ENCODE measurements at regions not wholly inside any gene's neighbourhood (a gene's known extent, or its start where the extent isn't known, plus 50 kb on each side); places are given as distances from the start of the nearest gene placed in this dataset.
"Not testable (repeated sequence)": the region's sequence is repeated elsewhere in the genome, so short reads cannot be mapped to it uniquely, and the experiment has no call there.

DNA sequence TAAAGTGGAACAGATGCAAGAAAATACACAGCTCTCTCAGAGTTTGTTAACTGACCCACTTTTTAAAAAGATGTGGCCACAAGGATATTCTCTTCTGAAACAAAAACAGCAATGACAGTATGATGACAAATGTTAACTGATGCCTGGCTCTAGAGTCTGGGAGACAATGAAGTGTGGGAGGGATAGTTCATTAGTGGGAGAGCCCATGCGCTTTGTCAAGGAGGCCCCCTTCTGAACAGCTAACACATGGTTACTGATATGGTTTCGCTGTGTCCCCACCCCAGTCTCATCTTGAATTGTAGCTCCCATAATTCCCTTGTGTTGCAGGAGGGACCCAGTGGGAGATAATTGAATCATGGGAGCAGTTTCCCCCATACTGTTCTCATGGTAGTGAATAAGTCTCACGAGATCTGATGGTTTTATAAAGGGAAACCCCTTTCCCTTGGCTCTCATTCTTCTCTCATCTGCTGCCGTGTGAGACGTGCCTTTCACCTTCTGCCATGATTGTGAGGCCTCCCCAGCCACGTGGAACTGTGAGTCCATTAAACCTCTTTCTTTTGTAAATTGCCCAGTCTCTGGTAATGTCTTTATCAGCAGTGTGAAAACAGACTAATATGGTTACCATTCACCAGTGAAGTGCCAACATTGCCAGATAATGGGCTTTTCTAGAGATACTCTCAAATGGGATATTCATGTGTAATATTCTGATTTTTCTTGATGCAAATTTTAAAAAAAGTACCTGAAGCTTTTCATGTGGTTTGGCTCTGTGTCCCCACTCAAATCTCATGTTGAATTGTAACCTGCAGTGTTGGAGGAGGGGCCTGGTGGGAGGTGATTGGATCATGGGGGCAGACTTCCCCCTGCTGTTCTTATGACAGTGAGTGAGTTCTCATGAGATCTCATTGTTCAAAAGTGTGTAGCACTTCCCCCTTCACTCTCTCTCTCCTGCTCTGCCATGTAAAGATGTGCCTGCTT, 435.8 kb downstream of the SHISA9 start:
- not testable (repeated sequence) for DNase-seq

DNA sequence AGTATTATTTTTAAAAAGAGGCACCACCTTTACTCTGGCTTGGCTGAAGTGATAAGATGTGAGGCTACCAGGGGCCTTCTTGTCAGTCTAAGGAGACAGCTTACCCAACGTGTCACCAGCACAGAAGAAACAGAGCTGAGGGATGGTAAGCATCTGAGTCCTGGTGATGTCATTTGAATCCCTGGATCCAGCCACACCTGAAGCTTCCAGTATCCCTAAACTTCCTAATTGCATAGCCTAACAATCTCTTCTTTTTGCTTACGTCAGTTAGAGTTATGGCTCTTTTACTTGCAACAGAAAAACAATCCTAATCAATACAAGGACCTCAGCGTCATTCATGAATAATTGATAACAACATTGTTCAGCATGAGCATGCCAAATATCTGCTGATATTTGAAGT, 436.6 kb downstream of the SHISA9 start:
- DNase-seq: no peak

DNA sequence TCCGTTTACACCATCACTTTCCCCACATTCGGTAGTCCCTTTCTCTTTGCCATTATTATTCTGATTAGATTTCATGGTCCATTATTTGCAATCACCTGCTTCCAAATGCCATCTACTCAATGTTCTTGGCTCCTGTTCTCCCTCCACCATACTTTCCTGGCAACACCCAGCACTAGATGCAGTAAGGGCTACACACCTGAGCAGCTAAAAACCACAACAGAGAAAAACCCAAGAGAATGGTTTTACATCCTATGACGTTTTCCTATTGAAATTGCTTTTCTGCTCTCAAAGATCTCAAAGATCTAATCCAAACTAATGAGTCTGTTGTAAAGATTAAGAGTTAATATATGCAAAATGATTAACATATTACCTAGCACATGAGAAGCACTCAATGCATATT, 441.3 kb downstream of the SHISA9 start:
- DNase-seq: no peak

DNA sequence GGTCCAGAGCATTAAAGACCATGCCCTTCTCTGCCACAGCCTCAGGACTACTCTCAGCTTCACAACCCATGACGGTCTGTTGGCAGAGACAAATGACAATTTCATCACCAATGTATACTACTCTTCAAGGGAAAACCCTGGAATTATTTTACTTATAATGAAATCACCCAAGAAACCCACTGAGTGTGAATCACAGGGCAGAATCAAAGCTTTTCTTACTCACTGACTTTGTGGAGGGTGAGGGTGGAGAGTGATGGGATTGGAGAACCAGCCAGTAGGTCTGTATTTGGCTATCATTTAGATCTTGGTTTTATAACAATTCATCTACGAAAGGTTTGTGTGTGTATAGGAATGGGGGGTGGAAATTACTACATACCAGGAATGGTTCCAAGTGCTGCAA, 442.6 kb downstream of the SHISA9 start:
- no peak for DNase-seq

DNA sequence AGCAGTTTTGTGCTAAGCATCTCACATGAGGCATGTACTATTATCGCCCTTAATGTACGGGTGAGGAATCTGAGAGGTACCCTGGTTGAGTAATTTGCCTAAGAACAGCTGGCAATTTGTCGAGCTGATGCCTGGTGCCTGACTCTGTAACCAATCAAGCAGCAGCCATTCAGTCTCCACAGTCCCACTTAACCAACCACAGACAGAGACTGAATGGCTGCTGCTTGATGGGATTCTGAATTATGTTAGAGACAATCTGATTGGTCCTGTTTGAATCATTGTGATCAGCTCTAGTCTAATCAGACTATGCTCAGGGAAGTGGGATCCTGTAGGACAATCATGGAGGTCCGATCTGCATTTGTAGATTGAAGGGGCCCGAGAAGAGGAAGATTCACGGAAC, 447.0 kb downstream of the SHISA9 start:
- DNase-seq: no peak

DNA sequence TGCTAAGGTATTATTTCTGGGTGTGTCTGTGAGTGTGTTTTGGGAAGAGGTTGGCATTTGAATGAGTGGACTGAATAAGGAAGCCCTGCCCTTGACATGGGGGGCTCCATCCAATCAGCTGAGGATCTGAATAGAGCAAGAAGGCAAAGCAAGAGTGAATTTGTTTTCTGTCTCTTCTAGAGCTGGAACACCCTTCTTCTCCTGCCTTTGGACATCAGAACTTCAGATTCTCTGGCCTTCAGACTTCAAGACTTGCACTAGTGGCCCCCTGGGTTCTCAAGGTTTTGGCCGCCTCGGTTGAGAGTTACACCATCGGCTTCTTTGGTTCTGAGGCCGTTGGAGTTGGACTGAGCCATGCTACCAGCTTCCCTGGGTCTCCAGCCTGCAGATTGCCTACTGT, 448.6 kb downstream of the SHISA9 start:
- no peak for DNase-seq

DNA sequence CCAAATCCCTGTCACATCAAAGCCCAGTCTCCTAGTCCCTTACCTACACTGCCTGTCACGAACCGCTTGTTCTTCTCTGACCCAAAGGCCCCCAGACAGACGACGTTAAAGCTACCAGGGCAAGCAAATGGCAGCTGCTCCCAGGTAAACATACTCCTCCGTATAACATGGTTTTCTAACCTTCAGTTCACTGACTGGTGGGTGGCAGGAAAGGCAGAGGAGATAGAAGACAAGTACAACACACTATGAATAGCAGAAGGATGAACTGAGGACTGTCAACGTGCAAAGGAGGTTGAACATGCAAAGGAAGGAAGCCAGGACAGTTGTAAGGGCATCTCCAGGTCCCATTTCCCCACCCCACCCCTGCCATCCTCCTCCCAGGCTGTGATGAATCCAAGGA, 449.8 kb downstream of the SHISA9 start:
- DNase-seq: no peak

DNA sequence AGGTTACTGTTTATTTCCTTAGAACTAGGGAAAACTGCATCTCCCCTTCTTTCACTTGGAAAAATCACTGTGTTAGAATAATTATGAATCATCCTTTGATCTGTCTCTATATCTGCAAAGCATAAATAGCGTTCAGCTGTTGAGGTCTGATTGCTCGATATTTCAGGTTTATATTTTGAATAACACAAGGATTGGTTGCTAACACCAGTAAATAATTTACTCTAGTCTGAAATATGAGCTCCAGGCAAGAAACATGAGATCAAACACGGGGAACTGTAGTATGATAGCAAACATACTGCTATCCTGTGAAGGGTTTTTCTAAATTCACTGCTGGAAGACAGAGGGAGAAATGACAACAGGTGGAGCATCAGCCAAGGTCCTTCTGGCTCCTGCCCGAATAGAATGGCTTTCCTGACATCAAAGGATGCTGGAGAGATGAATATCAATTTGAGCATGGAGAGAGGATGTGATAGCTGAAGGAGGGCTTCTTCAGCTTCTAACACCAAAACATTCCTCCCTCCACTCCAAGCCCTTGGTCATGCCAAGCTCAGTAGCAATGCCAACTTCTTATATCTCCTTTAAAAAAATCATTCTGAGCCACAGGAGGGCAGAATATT, 450.3 kb downstream of the SHISA9 start:
- no peak for DNase-seq

DNA sequence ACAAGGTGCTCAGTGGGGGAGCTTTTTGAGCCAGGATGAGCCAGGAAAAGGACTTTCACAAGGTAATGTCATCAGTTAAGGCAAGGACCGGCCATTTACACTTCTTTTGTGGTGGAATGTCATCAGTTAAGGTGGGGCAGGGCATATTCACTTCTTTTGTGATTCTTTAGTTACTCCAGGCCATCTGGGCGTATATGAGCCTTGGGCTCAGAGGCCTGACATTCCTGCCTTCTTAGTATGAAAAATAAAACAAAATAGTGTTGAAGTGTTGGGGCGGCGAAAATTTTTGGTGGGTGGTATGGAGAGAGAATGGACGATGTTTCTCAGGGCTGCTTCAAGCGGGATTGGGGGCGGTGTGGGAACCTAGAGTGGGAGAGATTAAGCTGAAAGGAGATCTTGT, 451.4 kb downstream of the SHISA9 start:
- not testable (repeated sequence) for DNase-seq

DNA sequence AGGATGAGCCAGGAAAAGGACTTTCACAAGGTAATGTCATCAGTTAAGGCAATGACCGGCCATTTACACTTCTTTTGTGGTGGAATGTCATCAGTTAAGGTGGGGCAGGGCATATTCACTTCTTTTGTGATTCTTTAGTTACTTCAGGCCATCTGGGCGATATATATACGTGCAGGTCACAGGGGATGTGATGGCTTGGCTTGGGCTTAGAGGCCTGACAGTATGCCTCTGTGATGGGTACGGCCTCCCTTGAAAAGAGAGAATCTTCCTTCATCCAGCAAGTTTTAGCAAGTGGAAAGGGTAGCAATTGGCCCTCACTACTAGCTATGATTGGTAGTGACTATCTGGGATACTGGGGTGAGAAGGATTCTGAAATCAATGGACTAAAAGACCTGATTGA, 456.4 kb downstream of the SHISA9 start:
- DNase-seq: not testable (repeated sequence)

DNA sequence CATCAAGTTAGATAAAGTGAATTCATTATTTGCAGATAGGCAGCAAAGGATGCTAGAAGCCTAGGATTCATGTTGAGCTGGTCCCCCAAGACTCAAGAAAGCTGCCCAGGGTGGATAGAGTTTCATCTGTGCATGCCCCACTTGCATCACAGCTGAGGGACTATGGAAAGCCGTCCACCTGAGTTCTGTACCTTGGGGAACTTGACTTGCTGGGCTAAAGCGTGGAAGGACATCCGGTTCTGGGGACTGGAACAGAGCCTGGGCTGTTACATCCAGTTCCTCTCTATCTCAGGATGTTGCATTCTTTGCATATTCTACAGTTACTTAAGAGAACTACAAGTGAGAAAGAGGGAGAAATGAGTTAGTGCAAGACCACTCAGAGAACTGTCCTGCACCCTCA, 458.4 kb downstream of the SHISA9 start:
- DNase-seq: no peak

DNA sequence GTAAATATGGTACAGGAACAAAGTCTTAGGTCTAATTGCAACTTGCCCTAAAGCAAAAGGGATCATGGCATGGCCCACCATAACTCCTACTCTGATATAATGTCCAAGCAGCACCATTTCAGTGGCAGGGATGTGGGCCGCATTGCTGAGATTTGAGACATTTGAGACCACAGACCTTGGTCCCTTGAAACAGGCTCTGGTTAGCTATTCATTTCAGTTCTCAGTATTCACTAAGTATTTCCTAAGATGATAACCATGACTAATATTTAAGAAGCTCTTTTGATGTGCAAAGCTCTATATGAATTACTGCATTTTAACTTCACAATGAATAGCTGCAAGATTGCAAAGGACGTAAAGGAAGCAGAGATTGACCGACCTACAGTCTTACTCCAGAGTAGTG, 471.0 kb downstream of the SHISA9 start:
- no peak for DNase-seq

DNA sequence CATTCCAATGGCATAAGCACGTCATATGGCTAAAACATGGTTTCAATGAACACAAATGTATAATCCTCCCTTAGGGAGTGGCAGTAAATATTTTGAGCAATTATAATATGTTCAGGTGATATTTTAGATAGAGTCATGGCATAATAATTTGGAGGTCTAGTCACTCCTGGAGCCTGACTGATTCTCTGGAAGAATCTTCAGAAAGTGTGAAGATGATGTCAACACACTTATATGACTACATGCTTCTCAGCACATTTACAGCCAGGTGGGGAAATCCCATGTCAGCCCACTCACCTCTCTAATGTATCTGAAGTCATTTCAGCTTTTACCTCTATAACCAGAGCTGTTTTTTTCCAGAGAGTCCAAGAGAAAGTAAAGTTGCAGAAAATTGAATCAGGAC, 474.8 kb downstream of the SHISA9 start:
- no peak for DNase-seq

DNA sequence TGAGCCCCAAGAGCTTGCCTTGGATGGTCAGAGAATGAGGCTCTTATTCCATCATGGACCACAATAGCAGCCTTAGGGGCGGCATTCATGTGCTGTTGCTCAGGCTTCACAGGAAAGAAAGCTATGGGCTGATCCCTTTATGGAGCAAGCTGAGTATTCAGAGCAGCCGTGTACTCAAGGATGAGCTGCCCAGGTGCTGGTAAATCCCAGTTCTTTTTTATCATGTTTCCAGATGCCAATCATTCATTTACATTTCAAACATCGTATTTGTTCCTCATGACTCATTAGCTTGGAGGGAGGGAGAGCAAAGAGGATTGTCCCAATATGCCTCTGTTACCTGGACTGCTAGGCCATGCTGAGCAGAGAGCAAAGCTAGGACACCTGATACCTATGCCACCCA, 475.7 kb downstream of the SHISA9 start:
- DNase-seq: no peak

DNA sequence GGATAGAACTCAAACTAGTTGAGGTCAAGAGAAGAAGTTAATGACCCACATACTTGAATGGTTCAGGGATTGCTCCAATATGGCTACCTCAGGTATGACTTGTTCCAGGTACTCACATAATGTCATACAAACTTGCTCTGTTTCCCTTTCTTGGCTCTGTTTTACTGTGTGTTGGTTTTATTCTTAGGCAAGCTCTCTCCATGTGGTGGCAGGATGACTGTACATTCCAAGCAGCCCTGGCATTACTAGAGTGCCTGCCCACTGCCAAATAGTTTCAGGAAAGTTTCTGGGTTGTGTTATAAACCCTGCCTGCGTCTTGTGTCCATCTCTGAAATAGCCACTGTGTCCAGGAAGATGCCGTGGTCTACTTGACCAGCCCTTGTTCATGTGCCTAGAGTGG, 476.8 kb downstream of the SHISA9 start:
- no peak for DNase-seq

DNA sequence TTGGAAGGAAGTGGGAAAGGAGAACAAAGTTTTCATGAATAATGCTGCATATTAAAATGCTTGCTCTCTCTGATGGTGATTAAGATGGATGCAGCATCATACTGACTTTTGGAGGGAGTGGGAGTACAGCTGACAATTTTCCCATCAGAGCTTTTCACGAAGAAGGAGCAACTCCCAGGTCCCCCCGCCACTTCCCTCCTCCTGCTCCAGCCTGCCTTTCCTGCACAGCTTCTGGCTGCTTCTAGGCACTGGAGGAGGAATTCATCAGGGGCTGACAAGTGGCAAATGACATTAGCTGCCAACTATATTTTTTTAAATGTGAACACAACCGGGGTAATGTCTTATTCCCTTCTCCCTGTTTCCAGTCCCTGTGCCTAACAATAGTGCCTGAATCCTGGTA, 477.9 kb downstream of the SHISA9 start:
- no peak for DNase-seq

DNA sequence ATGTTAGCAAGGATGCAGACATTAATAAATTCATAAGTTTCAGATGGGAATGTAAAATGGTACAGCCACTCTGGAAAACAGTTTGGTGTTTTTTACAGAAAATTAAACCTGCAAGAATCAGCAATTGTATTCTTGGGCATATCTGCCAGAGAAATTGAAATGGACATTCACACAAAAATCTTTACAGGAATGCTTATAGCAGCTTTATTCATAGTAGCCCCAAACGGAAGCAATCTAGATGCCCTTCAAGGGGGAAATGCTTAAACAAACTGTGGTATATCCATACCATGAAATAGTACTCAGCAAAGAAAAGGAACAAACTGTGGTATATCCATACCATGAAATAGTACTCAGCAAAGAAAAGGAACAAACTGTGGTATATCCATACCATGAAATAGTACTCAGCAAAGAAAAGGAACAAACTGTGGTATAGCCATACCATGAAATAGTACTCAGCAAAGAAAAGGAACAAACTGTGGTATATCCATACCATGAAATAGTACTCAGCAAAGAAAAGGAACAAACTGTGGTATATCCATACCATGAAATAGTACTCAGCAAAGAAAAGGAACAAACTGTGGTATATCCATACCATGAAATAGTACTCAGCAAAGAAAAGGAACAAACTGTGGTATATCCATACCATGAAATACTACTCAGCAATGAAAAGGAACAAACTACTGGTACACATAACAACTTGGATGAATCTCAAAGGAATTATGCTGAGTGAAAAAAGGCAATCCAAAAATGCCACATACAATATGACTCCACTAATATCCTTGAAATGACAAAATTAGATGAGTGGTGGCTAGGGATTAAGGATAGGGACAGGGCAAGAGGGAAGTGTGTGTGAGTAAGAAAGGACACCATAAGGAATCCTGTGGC, 484.0 kb downstream of the SHISA9 start:
- DNase-seq: not testable (repeated sequence)

DNA sequence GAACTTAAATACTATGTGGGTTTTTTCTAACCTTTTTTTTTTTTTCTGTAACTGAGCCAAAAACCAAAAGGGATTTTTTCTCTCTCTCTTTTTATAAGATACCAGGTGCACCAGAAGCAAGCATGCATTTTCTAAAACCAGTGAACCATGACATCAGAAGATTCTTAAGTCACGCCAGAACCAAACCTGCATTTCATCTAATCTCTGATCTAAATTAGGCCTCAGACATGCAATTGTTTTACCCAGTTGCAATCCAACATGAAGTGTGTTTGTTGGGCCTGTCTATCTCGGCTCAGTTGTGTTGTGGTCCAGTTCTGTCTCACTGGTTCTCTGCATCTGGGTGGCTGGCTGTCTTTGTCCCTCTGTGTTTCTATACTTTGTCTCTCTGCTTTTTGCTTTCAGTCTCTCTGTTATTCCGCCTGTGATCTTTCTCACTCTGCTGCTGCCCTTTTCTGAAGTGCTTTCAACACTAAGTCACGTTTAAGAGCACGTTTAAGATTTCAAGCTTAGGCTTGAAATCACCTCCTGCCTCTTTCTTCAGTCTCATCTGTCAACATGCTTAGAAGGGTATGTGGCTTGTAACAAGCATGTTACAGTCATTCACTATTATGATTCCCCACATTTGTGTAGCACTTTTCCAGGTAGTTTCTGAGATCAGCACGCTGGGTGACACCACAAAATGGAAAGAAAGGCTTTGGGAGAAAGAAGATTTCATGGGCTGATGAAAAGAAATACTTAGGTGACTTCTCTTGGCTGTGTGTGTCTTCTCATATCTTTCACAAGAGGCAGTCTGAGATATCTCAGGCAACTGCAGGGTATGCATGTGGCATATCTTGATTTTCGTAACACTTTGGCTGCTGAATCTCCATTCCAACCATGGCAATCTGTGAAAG, 488.9 kb downstream of the SHISA9 start:
- DNase-seq: no peak

DNA sequence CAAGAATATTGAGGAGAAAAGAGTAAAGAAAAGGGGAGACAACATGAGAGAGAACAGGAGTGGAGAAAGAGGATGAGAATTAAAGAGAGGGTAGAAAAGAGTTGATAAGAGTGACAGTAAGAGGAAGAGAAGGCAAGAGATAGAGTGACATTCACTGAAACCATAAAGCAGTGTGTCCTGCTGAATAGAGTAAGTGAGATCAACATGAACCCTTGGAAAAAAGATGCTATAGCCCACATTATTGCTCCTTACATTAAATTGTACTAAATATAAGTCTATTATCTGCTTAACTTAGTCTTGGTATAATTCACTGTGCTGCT, 489.5 kb downstream of the SHISA9 start:
- no peak for DNase-seq

DNA sequence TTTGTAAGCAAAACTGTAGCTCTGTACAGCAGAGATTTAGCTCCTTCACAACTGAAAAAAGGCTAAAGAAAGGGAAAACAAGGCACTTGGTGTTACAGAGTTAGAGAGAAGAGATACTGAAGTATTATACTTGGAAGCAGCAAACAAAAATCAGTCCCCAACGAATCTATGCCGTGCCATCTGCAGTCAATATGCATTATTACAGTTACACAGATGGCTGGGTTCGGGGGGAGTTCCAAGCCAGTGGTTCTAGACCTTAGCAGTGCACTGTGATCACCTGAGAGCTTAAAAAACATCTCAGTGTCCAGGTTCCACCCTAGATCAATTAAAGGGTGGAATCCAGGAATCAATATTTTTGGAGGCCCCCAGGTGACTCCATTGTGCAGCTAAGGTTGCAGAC, 489.9 kb downstream of the SHISA9 start:
- no peak for DNase-seq

DNA sequence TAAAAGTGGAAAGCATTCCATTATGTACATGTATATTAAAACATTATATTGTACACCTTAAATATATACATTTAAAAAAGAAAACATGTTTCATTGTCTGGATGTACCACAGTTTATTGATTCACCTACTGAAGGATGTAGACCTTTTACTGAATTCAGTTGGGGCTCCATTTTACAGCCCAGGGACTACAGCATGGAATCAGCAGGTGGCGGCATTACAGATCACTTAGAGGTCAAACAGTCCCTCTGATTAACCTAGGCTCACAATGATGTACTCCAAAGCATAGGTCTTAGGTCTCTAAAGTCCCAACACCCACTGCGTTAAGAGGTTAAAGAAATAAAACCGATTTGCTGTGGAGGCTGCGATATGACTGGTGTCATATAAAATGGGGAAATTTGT, 490.9 kb downstream of the SHISA9 start:
- no peak for DNase-seq

DNA sequence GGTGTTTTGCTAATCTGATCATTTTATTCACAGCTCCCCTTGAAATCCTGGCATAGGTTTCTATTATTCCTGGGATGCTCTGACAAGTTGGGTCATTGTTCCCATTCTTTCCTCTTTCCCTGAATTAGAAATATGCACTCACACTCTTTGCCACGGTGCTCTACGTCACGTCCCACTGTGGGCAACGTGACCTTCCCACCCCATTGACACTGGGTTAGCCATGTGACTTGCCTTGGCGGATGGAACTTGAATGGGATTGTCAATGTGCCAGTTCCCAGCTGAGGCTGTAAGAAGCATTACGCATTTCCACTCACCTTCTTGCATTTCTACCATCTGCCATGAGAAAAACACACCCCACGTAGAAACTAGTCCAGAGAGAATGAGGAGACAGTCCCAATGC, 492.4 kb downstream of the SHISA9 start:
- DNase-seq: no peak

DNA sequence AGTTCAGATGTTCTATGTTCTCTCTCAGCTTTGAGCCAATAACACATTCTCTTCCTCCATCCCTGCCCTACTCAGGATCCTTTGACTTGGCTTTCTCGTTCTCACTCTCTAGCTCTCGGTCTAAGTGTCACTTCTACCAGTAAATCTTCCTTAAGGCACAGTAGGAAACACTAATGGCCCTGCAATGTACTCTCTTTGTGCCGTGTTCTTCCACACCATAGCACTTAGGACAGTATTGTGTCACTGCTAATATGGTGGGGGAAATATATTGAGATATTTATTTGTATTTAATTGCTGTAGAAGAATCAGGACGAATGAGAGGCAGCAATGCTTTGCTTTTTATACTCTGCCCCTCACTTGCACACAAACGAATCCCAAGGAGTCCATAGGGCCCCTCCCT, 493.1 kb downstream of the SHISA9 start:
- DNase-seq: no peak
